Vagina (tissue), 2 donors: ENCODE measurements at regions not wholly inside any gene's neighbourhood (a gene's known extent, or its start where the extent isn't known, plus 50 kb on each side); places are given as distances from the start of the nearest gene placed in this dataset.
"Not testable (repeated sequence)": the region's sequence is repeated elsewhere in the genome, so short reads cannot be mapped to it uniquely, and the experiment has no call there.

Experiments
- POLR2A ChIP-seq, 2 donors: fragments of 450-650 bp; IDR thresholded peaks; one replicate each; pipeline ENCODE4 v1.6.1; 2017; ENCODE audit warnings: antibody characterized with exemption in 2 of 2, mild to moderate bottlenecking in 2 of 2, moderate library complexity in 2 of 2
- POLR2AphosphoS5 ChIP-seq, 2 donors: sonication (generic); formaldehyde crosslinking; IDR thresholded peaks; one replicate each; pipeline ENCODE4 v1.9.0; 2017; ENCODE audit warnings: antibody characterized with exemption in 2 of 2, mild to moderate bottlenecking in 2 of 2, low read depth in 1 of 2; ENCODE audit not compliant: insufficient read depth in 1 of 2
- TF ChIP-seq, protein P1 (sequence below), 3 experiments: fragments of 450-650 bp in 2 of 3; fragments of 200-600 bp in 1 of 3; sonication (generic) in 1 of 3; IDR thresholded peaks; one replicate each; pipeline ENCODE4 v1.5.1; 2017 to 2019; ENCODE audit warnings: antibody characterized with exemption in 3 of 3, mild to moderate bottlenecking in 2 of 3, moderate library complexity in 2 of 3

DNA sequence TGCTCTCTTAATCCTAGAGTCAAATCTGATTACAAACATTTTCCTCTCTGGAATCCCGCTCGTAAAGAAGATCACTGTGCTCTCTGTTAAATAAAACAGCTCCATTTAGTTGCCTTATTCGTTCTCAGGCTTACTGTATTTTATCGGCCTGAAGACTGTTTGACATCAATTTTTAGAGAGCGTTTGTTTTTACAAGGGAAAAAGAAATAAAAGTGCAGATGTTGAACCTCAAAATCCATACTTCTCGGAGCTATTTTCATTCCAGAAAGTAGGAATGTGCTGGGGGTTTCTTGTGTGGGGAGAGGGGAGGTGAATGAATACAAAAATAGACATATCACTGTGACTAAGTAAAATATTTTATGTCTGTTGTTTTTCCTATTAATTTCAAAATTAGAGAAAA lies 140.1 kb downstream of the ARRDC4 start:
- TF ChIP-seq, protein P1, sequence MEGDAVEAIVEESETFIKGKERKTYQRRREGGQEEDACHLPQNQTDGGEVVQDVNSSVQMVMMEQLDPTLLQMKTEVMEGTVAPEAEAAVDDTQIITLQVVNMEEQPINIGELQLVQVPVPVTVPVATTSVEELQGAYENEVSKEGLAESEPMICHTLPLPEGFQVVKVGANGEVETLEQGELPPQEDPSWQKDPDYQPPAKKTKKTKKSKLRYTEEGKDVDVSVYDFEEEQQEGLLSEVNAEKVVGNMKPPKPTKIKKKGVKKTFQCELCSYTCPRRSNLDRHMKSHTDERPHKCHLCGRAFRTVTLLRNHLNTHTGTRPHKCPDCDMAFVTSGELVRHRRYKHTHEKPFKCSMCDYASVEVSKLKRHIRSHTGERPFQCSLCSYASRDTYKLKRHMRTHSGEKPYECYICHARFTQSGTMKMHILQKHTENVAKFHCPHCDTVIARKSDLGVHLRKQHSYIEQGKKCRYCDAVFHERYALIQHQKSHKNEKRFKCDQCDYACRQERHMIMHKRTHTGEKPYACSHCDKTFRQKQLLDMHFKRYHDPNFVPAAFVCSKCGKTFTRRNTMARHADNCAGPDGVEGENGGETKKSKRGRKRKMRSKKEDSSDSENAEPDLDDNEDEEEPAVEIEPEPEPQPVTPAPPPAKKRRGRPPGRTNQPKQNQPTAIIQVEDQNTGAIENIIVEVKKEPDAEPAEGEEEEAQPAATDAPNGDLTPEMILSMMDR (IDR thresholded peaks at IDR 0.05) = not testable (repeated sequence)
- TF ChIP-seq POLR2AphosphoS5 (IDR thresholded peaks at IDR 0.05; ENCODE audit: insufficient read depth in 1 of 2, low read depth in 1 of 2); POLR2A (IDR thresholded peaks at IDR 0.05): not testable (repeated sequence)
